GM19023 (cell line): ENCODE measurements at regions not wholly inside any gene's neighbourhood (a gene's known extent, or its start where the extent isn't known, plus 50 kb on each side); places are given as distances from the start of the nearest gene placed in this dataset.
"Not testable (repeated sequence)": the region's sequence is repeated elsewhere in the genome, so short reads cannot be mapped to it uniquely, and the experiment has no call there.

Experiments
- ATAC-seq: cut with Tn5 transposase; IDR thresholded peaks from one replicate; pipeline ENCODE4 v1.9.1; 2021; ENCODE audit warnings: mild to moderate bottlenecking, moderate library complexity; ENCODE audit not compliant: unreplicated experiment

GRCh38 chr7:12827219-12827821 is 139.9 kb downstream of the ARL4A start:
- no peak for ATAC-seq

DNA sequence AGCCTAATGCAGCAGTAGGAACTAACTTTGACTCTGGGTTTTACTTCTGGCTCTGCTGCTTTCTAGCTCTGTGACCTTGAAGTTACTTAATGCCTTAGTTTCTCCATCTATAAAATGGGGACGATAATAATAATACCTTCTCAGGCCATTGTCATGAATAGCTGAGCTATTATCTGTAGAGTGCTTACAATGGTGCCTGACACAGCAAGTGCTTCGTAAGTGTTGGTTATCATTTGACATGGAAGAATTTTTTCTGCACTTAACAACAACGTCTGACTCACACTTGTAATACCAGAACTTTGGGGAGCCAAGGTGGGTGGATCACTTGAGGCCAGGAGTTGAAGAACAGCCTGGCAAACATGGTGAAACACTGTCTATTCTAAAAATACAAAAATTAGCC is 140.5 kb downstream of the ARL4A start:
- ATAC-seq = no peak

- ATAC-seq = no peak
Observed at GRCh38 chr7:12831024-12831423, 143.6 kb downstream of the ARL4A start.

- no peak for ATAC-seq
Observed at GRCh38 chr7:12833829-12834228, 146.4 kb downstream of the ARL4A start.

- ATAC-seq = no peak
Observed at GRCh38 chr7:12834782-12835181, 147.3 kb downstream of the ARL4A start.

- no peak for ATAC-seq
Observed at GRCh38 chr7:12839508-12840153, 152.2 kb downstream of the ARL4A start.

DNA sequence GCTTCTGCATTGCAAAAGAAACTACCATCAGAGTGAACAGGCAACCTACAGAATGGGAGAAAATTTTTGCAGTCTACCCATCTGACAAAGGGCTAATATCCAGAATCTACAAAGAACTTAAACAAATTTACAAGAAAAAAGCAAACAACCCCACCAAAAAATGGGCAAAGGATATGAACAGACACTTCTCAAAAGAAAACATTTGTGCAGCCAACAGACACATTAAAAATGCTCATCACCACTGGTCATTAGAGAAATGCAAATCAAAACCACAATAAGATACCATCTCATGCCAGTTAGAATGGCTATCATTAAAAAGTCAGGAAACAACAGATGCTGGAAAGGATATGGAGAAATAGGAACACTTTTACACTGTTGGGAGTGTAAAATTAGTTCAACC is 157.3 kb downstream of the ARL4A start:
- not testable (repeated sequence) for ATAC-seq

DNA sequence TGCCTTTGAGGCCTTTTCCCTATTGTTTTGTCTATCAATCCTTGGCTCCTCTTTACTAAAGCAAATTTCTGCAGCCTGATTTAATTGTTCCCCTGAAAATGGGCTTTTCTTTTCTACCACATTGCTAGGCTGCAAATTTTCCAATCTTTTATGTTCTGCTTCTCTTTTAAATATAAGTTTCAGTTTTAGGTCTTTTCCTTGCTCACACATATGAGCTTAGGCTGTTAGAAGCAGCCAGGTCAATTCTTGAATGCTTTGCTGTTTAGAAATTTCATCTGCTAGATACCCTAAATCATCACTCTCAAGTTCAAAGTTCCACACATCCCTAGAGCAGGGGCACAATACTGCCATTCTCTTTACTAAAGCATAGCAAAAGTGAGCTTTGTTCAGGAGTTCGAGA is 159.6 kb downstream of the ARL4A start:
- ATAC-seq = no peak

GRCh38 chr7:12851142-12851541 is 163.7 kb downstream of the ARL4A start:
- ATAC-seq = no peak

DNA sequence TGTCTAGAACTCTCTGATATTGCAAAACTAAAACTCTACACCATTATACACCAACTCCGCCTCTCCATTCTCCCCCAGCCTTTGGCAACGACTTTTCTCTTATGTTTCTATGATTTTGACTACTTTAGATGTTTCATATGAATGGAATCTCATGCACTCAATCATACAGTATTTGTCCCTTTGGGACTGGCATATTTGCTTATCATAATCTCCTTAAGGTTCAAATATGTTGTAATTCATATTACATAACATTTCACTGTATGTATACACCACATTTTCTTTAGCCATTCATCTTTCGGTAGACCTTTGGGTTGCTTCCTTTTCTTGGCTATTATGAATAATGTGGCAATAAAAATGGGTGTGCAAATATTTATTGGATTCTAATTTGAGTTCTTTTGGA is 164.4 kb downstream of the ARL4A start:
- ATAC-seq = no peak

GRCh38 chr7:12855036-12855435 is 167.6 kb downstream of the ARL4A start:
- no peak for ATAC-seq

GRCh38 chr7:12859761-12860160 is 172.3 kb downstream of the ARL4A start:
- ATAC-seq = no peak

DNA sequence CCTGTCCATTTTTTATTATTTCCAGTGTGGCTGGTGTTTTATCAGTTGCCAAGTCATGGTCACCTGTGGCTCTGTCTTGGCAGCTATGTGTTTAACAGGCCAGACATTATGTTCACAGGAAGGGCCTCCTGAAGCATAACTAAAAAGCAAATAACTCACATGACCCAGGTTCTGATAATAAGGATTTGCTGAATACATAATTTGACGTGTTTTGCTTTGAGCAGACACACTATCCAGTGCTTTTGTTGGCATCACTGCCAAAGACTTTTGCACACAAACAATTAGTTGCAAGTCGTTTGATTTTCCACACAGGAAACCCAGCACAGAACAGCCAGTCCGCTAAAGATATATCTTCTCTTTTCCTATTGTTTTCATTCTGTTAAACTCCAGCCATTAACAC is 173.6 kb downstream of the ARL4A start:
- ATAC-seq = no peak

- no peak for ATAC-seq
Observed at GRCh38 chr7:12862146-12862545, 174.7 kb downstream of the ARL4A start.

GRCh38 chr7:12864470-12865046 is 177.1 kb downstream of the ARL4A start:
- ATAC-seq = no peak

- no peak for ATAC-seq
Observed at GRCh38 chr7:12865593-12865992, 178.2 kb downstream of the ARL4A start.

- ATAC-seq = no peak
Observed at GRCh38 chr7:12866207-12866606, 178.8 kb downstream of the ARL4A start.

GRCh38 chr7:12868027-12868426 is 180.6 kb downstream of the ARL4A start:
- no peak for ATAC-seq

- no peak for ATAC-seq
Observed at GRCh38 chr7:12870219-12870618, 182.8 kb downstream of the ARL4A start.

GRCh38 chr7:12872487-12872886 is 185.1 kb downstream of the ARL4A start:
- no peak for ATAC-seq

DNA sequence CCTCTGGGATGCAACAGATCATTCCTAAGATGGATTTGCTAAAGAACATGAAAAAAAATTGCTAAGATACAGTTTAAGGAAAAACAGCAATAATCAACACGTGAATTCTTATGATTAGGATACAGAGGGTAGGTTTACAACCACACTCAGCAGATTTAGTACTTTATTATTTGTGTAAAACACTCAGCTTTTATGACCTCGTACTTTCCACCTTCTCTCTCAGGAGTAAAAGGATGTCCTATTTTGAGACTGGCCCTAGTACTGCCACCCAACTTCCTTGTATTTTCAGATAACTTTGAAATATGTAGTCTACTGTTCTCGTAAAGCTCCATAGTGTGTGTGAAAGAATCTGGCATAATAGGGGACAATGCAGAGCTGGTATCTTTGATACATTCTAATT is 186.1 kb downstream of the ARL4A start:
- ATAC-seq = no peak

DNA sequence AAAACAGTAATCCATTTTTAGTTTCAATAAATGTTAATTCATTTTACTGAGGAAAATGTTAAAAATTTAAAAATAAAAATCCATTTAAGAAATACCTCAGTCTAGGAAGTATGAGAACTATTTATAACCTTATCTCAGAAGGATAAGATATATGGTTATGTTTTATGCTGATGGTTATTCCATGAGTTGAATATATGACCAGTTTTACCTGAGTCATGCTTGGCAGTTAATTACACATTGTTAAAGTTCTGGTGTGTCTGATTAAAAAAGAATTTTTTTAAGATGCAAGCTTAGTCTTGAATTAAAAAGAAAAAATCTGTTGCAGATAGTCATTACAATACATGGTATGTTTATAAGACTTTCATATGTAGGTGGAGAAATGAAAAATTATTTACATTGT is 191.7 kb downstream of the ARL4A start:
- no peak for ATAC-seq

GRCh38 chr7:12881712-12882111 is 194.3 kb downstream of the ARL4A start:
- ATAC-seq = no peak
